ENCODE measurements at regions not wholly inside any gene's neighbourhood (a gene's known extent, or its start where the extent isn't known, plus 50 kb on each side); places are given as distances from the start of the nearest gene placed in this dataset.
A peak's percentile ranks its signal among the peaks of the same experiment; 100 is the strongest.

DNA sequence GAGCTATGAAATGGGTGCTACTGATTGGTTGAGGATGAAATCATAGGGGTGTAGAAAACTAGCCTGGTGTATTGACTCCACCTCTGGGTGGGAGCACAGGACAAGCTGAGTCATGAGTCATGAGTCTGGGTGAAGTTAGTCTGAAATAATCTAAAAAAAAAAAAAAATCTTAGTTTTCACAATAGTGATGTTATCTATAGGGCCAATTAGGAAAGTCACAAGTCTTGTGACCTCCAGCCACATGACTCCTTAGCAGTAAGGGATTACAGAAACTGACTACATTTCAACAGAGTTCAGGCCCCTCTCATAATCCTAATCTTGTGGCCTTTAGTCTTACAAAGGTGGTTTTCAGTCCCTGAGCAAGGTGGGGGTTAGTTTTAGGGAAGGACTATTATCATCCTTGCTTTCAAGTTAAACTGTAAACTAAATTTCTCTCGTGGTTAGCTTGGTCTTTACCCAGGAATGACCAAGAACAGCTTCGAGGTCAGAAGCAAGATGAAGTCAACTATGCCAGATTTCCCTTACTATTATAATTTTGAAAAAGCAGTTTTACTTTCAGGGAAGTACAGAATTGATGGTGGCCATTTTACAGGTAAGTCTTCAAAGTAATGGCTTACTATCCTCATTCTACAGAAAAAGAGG lies 338.0 kb upstream of the GYPC start:
- peak; percentile 0 for DNase-seq (ENCODE audit: low spot score)

DNA sequence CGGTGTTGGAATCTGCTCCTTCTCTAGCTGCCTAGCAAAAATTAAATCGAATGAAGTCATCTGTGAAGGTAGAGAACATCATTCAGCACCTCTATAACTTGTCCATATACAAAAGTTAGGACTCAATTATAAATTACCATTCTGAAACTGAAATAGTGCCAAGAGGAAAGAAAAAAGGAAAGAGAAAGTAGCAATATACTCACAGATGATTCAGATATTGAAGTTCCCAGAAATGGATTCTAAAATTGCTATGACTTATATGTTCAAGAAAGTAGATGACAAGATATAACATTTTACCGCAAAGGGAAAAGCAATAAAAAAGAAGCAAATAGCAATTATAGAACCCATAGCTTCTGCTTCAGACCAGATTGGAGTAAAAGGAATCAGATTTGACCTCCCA lies 333.6 kb upstream of the GYPC start:
- no peak for DNase-seq (ENCODE audit: low spot score)

DNA sequence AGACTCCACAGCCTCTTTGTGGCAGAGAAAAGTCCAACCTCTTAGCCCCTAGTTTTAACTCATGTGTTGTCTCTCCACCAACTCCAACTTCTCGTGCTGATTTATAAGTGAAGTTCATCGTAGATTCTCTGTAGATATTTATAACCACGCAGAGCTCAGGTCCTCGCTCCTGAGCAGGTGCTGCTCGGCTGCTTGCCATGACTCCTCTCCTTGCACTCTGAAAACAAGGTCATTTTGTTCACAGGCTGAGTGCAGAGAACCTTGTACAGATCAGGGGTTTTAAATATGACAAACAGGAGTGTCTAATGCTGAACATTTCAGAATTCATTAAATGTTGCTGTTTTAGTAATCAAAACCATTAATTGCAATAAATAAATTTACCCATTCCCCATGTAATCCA lies 330.8 kb upstream of the GYPC start:
- DNase-seq (ENCODE audit: low spot score): no peak

DNA sequence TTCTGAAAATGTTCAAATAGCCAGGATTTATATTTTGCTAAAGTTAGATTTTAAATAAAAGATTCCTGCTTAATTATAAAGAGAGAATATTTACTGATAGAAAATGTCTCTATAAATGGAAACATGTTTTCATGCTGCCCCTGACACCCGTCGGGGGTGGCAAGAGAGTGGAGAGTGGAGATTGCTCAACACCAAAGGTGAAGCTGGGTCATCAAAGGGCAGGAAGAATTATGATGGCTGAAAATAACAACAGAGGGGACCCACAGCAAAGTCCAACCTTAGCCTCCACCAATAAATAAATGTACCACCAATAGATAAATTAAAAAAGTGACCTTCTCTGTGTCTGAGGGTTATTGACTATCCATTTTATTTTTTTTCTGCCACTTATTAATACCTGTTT lies 326.8 kb upstream of the GYPC start:
- no peak for DNase-seq (ENCODE audit: low spot score)

DNA sequence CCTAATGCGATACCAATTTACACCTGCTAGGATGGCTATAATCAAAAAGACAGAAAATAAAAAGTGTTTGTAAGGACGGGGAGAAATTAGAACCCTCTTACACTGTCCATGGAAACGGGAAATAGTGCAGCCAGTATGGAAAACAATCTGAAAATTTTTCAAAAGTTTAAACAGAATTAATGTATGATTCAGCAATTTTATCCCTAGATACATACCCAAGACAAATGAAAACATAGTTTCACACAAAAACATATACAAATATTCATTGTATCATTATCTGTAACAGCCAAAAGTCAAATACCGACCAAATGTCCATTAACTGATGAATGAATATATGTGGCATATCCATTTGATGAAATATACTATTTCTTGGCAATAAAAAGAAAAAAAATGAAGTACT lies 313.5 kb upstream of the GYPC start:
- no peak for DNase-seq (ENCODE audit: low spot score)

DNA sequence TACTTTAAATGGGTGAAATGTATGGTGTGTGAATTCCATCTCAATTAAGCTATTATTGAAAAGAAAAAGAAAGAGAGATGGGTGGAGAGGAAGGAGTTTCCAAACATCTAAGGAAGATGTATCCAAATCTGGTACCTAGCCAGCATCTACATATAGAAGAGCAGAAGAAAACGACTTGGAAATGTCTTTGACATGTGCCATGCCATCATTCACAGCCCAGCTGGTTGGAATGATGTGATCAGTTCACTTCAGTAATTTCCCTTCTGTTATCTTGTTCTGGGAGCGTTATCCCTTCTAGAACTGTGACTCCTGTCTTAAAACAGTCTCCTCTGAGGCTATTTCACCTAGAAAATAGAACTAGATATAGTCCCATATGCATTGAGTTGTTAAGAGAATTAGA lies 312.8 kb upstream of the GYPC start:
- no peak for DNase-seq (ENCODE audit: low spot score)

DNA sequence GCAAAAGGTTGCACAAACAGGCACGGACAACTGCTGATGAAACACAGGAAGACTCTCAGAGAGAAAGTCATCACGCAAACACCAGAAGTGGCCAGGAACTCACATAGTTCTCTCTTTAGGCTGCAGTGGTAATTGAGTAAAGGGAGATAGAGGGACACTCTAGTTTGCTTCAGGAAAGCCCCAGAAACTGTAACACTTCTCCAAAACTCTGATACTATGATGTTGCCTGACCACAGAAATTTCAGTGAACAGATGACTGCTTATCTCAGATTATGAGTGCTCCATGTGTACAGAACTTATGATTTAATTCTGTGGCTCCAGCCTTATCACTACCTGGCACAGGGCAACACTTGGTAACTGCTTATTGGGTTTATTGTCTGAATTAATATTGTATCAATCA lies 311.5 kb upstream of the GYPC start:
- DNase-seq (ENCODE audit: low spot score): no peak

DNA sequence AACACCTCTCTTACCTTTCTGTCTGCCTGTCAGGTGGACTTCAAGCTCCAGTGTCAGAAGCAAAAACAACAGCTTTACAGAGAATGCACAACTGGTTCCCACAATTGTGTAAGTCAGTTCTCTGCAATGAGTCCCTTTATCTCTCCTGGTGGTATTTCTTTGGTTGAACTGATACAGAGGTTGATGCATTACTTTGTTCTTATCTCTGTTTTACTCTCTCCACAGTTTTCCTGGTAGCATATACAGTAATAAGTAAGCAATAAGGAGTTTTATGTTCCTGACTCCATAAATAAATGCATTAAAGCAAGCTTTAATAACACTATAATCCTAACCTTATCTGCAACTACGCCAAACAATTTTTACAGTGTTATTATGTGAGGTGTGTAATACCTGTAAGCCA lies 310.3 kb upstream of the GYPC start:
- no peak for DNase-seq (ENCODE audit: low spot score)

DNA sequence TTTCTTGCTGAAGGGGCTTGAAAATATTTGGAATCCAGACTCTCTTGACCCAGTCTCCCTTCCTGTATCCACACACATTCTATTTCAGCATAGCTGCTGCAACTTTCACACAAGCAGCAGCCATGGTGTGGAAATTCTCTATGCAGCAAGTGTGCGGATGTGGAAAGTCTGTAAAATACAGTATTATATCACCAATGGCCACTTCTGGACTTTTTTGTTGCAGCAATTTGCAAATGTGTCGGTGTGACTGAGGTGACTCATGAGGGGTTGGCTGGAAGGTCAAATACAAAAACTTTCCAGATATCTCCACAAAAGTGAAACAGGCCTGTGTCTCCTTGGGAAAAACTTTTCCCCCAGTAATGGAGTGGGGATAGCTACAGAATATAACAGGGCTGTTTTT lies 299.3 kb upstream of the GYPC start:
- no peak for DNase-seq (ENCODE audit: low spot score)

DNA sequence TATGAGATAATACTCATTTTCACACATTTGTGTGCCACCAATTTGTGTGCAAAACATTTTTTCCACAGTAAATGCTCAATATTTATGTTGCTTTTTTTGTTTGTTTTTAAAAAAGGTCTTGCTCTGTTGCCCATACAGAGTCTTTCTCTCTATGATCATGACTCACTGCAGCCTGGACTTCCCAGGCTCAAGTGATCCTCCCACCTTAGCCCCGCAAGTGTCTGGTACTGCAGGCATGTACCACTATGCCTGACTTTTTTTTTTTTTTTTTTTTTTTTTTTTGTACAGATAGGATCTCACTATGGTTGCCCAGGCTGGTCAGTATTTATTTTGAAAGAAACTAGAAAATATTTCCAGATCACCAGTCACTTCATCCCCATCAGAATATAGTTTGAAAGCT lies 297.8 kb upstream of the GYPC start:
- no peak for DNase-seq (ENCODE audit: low spot score)

DNA sequence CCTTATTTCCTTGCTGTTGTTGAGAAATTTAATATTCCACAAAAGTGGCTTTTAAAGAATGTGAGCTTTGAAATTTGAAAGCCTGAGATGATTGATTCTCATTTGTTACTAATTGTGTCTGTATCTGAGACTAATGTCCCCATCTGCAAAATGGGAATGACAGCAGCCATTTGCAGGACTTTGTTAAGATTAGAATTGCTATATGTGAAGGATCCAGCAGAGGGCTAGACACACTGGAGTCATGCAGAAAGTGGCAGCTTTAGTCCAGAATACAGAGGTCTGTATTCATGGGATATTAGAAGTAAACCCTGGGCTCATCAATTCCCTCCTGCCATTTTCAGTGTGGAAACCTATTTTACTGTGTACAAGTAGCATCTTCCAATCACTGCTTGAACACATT lies 296.5 kb upstream of the GYPC start:
- peak; percentile 17 for DNase-seq (ENCODE audit: low spot score)

DNA sequence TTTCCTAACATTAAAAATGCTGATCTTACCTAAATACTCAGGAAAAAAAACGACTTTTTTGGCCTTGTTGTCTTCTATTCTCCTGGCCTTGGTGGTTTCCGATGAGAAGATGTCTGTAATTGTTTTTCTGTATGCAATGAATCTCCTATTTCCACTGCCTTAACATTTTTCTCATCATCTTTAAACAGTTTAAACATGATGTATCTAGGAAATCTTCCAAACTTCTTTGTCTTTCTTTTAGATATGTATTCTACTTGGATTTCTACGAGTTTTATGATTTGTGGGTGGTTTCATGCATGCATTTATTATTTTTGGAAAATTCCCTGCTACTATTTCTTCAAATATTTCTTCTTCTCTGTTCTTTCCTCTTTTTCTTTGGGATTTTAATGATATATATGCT lies 288.6 kb upstream of the GYPC start:
- no peak for DNase-seq (ENCODE audit: low spot score)

DNA sequence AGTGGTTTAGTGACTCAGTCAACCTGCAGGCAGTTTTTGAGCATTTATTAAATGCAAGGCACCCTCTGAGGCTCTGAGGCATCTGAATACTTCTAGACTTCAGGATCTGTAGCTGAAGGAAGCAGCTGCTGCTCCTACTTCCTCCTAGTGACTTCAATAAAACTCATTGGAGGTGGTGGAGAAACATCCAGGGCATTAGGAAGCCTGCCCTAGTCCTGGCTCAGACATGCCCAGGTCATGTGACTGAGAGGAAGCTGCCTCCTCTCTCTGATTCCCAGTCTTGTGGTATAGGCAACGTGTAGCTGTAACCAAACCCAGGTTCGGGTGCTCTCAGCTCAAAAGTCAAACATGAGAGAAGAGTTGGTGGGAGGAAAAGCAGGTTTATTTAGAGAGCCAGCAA lies 287.2 kb upstream of the GYPC start:
- peak; percentile 72 for DNase-seq (ENCODE audit: low spot score)

DNA sequence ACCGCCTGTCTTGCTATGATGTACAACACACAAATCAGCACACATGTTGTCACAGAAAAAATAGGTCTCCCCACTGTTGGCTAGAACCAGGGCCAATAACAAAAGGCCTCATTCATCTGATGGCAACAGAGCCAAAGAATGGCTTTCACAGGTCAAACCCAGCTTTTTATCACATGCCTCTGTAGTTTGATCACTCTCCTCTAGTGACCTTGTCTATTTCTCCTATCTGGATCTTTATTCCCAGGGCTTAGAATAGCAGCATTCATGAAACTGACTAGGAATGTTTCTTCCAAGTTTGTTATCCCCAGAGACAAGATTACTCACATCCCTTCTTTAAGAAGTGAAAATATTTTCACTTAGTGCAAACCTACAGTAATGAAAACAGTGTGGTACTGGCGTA lies 285.8 kb upstream of the GYPC start:
- DNase-seq (ENCODE audit: low spot score): peak; percentile 53

DNA sequence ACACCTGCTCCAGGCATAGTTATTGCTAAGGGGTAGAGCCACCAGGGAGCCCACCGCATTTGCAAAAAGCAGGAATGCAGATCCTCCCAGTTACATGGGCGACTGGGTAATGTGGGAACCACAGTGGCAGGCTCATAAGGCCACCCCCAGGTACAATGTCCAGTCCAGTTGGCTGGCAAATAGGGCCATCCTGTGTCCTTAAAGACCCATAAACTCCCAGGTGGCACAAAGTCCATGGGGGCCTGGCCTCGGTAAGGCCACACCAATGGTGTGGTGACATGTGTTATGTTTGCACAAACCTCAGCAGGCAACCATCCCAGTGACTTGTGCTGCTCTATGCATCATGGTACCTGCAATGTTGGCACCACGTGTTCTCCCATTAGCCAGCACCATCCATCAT lies 283.6 kb upstream of the GYPC start:
- DNase-seq (ENCODE audit: low spot score): no peak

DNA sequence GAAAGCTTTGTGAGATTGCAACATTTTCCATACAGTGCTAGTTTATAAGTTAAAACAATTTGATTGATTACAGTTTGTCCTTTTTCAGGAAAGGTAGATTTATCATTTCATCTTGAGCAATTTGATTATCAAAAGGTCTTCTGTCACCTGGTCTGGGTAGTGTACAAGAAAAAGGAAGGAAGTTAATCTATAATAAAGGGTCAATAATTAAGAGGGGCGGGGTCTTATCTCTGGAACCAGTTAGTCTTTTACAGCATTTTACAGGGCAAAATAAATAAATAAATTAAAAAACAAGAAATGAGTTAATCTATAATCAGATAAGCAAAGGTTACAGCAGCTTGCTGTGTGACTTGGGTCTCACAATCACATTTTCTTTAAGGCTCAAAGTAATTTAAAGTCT lies 277.8 kb upstream of the GYPC start:
- DNase-seq (ENCODE audit: low spot score): no peak

DNA sequence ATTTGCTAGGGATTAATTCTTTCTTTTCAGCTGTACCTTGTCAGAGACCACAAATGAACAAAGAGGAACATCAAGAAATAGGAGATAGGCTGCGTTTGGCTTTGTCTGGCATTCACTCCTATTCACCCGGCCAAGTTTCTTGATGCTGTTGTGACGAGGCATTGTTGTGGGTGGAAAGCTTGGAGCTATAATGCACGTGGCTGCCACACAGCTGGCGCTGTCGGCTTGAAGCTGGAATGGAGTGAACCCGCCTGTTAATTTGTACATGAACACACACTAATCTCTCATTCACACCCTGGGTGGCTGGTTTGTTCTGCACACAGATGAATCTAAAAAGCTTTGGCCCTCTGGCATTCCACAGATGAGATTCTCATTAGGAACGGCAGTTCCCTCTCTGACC lies 274.9 kb upstream of the GYPC start:
- DNase-seq (ENCODE audit: low spot score): no peak

DNA sequence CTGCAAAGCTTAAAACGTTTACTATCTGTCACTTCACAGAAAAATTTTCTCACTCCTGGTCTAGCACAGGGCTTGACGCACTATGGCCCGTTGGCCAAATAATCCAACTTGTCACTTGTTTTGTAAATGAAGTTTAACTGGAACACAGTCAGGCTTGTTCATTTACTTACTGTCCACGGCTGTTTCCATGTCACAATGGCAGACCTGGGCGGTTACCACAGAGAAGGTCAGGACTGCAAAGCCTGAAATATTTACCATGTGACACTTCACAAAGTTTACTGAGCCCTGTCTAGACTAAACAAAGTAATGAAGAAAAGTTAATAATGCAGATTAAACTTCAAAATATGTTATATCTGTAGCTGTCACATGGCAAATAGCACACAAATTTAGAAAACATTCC lies 273.0 kb upstream of the GYPC start:
- no peak for DNase-seq (ENCODE audit: low spot score)

DNA sequence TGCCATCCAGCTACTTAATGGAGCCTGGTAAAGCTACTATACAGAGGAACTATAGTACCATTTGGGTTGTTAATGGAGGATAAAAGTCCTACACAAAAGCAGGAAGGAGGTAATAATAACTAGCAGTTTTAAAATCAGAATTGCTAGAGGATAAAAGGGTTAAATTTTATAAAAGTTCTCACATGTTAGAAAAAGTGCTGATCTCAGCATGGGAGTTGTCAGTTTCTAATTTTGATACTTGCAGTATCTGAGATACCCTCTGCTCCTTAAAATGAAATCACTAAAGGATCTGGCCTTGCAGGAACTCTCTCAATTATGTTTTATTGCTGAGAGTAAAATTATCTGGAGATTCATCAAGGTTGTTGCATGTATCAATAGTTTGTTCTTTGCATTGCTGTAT lies 272.2 kb upstream of the GYPC start:
- no peak for DNase-seq (ENCODE audit: low spot score)

DNA sequence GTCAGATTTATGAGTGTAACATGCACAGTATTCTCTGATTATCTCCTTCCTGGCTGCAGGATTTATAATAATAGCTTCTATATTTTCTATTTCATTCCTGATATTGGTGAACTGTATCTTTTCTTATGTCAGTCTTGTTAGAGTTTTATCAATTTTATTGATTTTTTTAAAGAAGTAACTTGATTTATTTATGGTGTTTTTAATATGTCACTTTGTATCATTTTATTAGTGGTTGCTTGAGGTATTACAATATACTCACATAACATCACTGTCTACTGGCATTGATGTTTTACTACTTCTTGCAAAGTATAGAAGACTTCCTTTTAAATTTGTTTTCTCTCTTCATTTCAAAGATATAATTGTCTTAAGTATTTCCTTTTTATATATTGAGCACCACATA lies 270.5 kb upstream of the GYPC start:
- no peak for DNase-seq (ENCODE audit: low spot score)

DNA sequence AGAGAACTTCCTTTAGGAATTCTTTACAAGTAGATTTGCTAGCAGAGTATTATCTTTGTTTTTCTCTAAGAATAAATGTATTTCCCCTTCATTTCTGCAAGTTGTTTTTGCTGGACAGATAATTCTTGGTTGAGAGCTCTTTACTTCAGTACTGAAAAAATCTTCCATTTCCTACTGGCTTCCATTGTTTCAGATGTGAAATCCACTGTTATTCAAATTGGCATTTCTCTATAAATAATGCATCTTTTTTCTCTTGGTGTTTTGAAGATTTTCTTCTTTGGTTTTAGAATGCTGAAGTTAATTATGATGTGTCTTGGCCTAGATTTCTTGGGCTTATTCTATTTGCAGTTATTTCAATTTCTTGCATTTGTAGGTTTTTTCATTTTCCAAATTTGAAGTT lies 270.0 kb upstream of the GYPC start:
- DNase-seq (ENCODE audit: low spot score): no peak

DNA sequence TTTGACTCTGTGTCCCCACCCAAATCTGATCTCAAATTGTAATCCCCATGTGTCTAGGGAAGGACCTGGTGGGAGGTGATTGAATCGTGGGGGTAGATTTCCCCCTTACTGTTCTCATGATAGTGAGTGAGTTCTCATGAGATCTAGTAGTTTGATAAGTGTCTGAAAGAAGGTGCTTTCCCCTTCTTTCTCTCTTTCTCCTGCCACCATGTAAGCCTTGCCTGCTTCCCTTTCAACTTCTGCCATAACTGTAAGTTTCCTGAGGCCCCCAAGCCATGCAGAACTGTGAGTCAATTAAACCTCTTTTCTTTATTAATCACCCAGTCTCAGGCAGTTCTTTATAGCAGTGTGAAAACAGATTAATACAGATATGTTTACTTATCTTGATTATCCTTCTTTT lies 266.5 kb upstream of the GYPC start:
- DNase-seq (ENCODE audit: low spot score): no peak

DNA sequence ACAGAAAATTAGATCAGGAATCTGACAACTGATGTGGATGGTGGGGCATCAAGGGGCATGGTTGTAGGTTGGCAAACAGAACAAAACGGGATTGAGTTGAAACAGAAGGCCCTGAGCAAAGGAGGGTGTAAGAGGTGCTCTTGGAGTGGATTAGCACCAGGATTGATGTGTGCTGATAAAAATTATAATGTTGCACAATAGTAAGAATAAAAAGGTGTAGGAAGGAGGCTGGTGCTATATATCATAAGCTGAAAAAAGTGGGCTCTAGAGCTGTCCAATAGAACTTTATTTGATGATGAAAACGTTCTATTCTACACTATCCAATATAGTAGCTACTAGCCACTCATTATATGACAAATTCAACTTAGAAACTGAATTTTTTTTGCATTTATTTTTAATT lies 263.1 kb upstream of the GYPC start:
- no peak for DNase-seq (ENCODE audit: low spot score)

DNA sequence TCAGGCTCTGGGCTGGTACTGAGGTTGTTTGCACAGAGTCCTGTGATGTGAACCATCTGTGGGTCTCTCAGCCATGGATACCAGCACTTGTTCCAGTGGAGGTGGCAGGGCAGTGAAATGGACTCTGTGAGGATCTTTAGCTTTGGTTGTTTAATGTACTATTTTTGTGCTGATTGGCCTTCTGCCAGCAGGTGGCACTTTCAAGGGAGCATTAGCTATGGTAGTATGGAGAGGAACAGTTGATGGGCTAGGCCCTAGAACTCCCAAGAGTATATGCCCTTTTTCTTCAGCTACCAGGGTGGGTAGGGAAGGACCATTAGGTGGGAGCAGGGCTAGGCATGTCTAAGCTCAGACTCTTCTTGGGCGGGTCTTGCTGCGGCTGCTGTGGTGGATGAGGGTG lies 257.0 kb upstream of the GYPC start:
- DNase-seq (ENCODE audit: low spot score): no peak

DNA sequence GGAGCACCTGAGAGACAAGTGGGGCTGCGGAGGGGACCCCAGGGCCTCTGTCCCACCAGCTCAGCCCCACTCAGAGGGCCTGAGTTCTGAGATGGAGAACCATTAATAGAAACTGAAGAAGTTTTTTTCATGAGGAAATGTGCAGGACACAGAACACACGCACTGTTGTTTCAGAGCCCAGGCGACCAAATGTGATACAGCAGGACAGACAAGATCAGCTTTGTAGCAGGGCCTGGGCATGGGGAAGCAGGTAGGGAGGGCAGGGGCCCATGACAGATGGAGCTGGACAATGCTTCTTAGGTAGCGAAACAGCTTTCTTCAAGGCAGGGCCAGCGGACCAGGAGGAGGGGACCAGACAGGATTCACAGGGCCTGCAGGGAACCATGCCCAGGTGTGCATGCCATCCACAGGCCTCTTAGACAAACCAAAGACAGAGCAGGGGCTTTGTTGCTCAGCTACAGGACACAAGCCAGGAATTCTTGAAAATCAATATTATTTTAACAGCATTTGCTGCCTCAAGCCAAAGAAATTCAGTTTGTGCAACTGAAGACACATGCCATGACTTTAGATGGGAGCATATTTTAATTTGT lies 252.8 kb upstream of the GYPC start:
- no peak for DNase-seq (ENCODE audit: low spot score)

Measured in kidney capillary endothelial cell (primary cell).